ENCODE measurements at regions not wholly inside any gene's neighbourhood (a gene's known extent, or its start where the extent isn't known, plus 50 kb on each side); places are given as distances from the start of the nearest gene placed in this dataset.
"Not testable (repeated sequence)": the region's sequence is repeated elsewhere in the genome, so short reads cannot be mapped to it uniquely, and the experiment has no call there.

DNA sequence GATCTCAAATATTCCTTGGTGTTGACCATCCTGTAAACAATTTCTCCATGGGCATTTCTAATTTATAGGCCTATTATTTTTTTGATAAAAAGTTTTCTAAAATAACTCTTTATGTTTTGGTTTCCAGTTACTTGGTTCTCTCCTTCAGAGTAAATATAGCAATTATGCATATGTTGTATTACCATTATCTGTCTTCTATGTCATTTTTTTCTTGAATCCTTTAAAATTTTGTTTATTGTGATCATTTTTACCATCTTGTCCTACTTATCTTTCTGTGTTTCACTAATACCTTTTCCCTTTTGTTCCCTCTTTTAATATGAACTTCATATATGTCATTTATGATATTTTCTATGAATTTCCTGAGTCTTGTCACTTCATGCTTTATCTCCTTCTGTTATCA, 341.1 kb downstream of the PDCD6IP start:
- DNase-seq: no peak

DNA sequence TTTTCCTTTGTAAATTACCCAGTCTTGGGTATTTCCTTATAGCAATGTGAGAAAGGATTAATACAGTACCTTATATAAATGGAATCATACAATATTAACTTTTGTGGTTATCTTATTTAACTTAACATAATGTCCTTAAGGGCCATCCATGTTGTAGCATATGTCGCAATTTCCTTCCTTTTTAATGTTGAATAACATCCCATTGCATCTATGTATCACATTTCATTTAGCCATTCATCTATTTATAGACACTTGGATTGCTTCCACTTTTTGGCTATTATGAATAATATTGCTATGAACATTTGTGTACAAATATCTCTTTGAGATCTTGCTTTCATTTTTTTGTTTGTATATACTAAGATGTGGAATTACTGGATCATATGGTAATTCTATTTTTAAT, 342.2 kb downstream of the PDCD6IP start:
- no peak for DNase-seq

DNA sequence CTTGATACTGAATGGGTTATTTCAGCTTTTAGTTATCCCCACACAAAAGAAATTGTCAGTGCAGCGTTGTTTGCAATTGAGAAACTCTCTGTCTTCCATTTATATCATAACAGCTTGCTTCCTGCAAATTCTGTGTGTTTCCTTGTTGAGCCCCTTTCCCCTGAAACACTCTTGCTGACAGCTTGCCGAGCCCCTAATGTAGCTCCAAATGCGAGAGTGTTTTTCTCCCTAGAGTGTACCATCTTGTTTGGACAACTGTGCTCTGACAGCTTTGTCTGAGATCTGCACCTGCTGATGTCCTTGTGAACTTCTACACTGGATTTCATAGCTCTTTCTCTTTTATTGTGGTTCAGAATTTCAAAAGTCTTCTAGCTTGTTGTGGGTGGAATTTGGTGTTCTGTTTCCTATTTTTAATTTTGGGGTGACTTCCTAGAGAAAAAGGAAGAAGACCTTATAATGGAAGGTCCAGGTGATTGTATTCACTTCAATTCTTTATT, 343.5 kb downstream of the PDCD6IP start:
- DNase-seq: no peak

DNA sequence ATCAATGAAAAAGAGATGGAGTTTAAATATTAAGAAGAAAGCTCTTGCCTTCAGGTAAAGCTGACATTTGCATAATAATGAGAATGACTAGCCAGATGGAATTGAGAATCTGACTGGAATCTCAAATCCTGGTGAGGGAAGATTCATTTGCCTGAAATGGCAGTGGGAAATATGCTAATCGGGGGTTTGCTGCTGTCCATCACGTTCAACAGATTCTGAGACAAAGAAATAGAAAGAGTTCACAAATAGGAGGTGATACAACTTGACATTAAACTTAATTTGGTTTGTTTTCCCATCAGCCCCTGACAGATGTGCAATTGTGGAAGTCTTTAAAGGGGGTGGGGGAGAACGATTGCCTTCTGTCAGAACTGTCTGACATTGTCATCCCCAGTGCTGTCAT, 347.4 kb downstream of the PDCD6IP start:
- DNase-seq: no peak

DNA sequence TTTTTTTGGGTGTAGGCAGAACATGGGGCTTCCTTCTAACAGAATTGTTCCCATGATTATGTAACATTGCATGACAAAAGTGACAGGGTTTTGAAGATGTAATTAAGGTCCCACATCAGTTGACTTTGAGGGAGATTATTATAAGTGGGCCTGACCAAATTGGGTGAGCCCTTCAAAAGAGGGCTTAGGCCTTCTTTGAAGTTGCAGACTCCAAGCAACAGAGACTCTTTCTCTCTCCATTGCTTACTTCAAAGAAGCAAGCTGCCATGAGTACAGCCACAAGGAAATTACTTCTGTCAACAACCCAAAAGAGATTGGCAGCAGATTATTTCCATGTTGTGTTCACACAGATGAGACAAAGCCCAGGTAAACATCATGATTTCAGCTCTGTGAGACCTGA, 348.2 kb downstream of the PDCD6IP start:
- DNase-seq: no peak

- no peak for DNase-seq
Measured at GRCh38 chr3:34150992-34151391, 352.6 kb downstream of the PDCD6IP start.

- DNase-seq: no peak
Measured at GRCh38 chr3:34152656-34153055, 354.2 kb downstream of the PDCD6IP start.

DNA sequence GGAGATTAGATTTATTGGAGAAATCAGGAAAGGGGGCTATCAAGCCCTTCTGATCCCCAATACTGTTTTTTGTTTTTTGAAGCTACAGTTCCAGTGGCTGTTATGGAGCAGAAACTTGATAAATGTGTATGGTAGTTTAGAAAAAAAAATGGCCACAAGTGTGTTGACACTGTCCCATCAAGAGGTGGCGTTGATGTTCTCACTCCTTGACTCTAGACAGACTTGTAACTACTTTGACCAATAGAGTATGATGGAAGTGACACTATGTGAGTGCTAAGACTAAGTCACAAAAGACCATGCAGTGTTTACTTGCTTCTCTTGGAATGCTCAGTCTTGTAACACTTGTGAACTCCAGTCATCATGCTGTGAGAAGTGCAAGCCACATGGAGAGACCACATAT, 356.7 kb downstream of the PDCD6IP start:
- no peak for DNase-seq

DNA sequence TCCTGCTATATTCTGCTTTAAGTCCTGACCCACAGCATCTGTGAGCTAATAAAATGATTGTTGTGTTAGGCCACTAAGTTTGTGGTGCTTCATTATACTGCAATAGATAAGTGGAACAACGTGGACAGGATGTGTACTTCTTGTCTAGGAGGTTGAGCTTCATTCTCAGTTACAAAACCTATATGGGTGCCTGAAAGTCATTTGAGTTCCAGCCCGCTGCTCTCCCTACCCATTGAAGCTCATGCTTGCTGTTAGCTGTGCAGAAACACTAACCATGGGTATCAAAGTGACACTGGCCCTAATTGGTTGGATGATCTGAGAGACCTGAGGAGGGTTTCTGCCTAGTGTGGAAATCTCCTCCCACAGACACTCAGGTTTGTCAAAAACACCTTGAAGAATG, 357.2 kb downstream of the PDCD6IP start:
- DNase-seq: no peak

DNA sequence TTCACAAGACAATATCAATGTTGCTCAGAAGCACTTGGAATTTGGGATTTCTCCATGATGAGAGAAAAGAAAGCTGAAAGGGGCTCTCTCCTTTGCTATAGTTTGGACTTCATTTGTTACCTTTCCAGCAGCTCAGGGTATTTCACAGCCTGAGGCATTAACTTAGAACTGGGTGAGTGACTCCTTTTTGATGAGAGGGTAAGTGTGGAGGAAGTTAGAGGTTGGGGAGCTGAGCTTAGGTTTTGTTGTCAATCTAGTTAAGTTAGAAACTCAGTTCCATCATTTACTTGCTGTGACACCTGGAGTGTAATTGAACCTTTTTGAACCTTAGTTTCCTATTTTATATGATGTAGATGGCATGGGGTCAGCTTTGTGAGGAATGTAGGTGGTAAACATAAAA, 359.1 kb downstream of the PDCD6IP start:
- DNase-seq: no peak

- DNase-seq: no peak
Measured at GRCh38 chr3:34159613-34160420, 361.4 kb downstream of the PDCD6IP start.

- DNase-seq: not testable (repeated sequence)
Measured at GRCh38 chr3:34169636-34170035, 371.2 kb downstream of the PDCD6IP start.

- DNase-seq: no peak
Measured at GRCh38 chr3:34174740-34175139, 376.3 kb downstream of the PDCD6IP start.

DNA sequence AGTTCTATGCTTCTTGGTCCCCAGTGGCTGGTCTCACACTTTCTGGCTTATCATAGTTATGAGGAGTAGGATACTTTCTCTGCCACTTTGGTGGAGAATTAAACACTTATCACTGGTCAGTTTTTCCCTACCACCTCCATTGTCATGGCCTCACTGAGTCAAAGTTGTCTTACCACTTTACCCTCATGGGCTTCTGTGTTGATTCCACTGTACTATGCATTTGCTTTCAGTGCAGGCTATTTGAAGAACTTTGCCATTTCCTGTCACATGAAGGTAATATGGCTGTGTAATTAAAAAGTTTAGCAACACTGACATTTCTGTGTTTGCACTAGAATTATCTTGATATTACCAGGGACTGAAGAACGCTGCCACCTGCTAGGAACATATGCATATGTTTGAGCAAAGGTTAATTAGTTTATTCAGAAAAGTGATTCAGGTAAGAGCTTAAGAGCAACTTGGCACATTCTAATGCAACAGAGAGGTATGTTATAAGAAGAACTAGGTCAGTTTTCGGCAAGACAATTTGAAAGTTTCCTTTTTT, 377.3 kb downstream of the PDCD6IP start:
- DNase-seq: no peak

DNA sequence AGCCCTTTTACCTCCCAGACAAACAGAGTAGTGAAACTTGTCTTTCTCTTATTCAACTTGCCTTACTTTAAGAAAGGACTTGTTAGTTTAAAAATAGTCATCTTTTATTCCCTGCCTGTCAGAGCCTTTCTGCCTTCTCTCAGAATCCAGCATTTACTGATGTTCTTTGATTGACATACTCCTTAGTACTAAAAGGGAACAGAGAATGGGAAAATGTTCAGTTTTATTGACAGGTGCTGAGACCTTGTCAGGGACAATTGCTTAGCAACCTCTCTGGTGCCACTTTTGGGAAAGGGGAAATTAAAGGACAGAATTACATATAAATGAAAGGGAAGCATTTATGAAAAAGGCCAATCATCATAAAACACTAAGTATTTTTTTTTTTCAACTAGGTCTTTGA, 378.3 kb downstream of the PDCD6IP start:
- DNase-seq: no peak

- no peak for DNase-seq
Measured at GRCh38 chr3:34178415-34178814, 380.0 kb downstream of the PDCD6IP start.

- DNase-seq: no peak
Measured at GRCh38 chr3:34179716-34180115, 381.3 kb downstream of the PDCD6IP start.

- DNase-seq: no peak
Measured at GRCh38 chr3:34180532-34180931, 382.1 kb downstream of the PDCD6IP start.

DNA sequence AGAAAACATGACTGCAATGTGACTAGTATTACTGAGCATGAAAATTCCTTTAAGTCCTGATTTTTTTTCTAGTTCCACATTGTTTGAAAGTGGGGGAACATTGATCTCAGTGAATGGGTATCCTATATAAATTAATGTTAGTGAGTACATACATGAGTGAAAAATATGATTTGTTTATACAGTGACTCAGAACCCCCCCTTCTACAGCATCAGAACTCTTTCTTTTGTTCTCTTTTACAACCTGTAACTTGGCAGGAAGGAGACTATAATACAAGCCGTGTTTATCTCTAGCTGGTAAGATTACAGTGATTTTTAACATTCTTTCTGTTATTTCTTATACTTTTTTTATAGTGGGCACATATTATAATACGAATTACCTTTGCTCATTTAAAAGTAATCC, 384.7 kb downstream of the PDCD6IP start:
- DNase-seq: no peak

- no peak for DNase-seq
Measured at GRCh38 chr3:34183611-34184340, 385.3 kb downstream of the PDCD6IP start.

DNA sequence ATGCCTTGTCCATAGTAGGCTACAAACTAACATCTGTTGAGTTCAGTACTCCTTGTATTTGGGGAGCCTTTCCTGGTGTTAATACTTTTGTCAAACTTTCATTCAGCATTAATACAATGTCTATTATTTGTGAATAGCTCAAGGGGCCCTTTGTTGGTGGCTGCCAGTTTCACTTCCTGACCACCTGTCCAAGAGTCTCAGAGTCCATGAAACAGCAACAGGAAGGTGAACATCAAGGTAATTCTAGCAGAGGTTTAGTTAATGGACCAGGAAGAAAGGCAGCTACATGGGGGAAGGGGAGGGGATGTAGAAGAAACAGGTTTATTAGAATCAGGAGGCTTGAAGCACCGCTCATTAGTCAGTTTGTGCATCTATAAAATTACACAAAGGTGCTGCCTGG, 386.9 kb downstream of the PDCD6IP start:
- DNase-seq: no peak

DNA sequence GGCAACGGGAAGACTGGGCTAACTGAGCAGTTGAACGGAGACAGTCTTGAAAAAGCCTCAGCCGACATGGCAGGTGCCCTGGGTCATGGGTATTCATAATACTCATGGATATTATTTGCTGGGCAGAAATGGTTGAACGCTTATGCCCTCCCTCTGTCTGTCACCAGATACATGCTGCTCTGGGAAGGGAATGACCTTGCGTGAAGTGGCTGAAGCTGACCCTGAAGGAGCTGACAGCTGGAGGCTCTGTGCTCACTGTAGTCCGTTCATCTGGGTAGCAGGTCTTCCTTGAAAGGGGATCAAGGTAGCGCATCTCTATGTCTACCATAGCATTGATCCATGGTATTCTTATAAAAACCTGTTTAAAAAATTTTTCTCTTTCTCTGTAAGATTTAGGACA, 390.7 kb downstream of the PDCD6IP start:
- no peak for DNase-seq

- no peak for DNase-seq
Measured at GRCh38 chr3:34196914-34197313, 398.5 kb downstream of the PDCD6IP start.

DNA sequence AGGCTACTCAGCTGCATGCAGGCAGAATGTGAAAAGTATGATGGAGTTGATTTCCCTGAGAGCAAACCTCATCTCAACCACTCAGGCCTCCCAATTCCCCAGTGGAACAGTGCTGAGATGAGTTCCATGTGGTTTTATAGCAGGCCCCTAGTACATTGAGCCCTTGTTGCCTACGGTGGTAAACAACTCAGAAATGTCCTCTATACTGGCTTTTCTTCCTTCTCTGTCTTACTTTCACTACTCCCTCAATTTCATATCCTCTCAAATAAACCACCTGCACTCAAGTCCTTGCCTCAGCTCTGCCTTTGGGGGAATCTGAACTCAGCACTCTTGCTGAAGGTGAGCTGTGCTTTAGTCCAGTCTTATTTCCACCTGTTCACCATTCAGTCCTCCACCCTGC, 399.9 kb downstream of the PDCD6IP start:
- no peak for DNase-seq
